ENCODE measurements at regions not wholly inside any gene's neighbourhood (a gene's known extent, or its start where the extent isn't known, plus 50 kb on each side); places are given as distances from the start of the nearest gene placed in this dataset.

DNA sequence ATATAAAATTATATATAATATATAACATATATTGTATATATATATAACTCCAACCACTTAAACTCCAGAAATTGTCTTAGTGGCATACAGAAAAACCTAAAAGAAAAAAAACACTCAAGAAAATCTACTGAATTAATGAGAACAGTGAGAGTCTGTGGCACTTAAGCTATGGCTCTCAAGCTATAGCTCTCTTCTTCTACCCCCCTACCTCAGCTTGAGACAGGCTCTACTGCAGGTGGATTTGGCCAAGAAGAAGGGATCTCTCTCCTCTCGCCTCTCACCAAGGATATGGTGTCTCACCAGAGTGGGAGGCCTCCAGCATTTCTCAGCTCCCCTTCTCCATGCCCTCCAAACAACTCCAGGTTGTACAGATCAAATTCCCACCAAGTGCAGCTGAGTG is 64.5 kb upstream of the DAB2 start:
- TF ChIP-seq, protein P1, sequence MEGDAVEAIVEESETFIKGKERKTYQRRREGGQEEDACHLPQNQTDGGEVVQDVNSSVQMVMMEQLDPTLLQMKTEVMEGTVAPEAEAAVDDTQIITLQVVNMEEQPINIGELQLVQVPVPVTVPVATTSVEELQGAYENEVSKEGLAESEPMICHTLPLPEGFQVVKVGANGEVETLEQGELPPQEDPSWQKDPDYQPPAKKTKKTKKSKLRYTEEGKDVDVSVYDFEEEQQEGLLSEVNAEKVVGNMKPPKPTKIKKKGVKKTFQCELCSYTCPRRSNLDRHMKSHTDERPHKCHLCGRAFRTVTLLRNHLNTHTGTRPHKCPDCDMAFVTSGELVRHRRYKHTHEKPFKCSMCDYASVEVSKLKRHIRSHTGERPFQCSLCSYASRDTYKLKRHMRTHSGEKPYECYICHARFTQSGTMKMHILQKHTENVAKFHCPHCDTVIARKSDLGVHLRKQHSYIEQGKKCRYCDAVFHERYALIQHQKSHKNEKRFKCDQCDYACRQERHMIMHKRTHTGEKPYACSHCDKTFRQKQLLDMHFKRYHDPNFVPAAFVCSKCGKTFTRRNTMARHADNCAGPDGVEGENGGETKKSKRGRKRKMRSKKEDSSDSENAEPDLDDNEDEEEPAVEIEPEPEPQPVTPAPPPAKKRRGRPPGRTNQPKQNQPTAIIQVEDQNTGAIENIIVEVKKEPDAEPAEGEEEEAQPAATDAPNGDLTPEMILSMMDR (conservative IDR thresholded peaks at IDR 0.05; ENCODE audit: low read length): no peak
- no peak for TF ChIP-seq EZH2phosphoT487 (IDR thresholded peaks at IDR 0.05; ENCODE audit: borderline replicate concordance)

Data from Loucy (cell line).